ENCODE measurements at regions not wholly inside any gene's neighbourhood (a gene's known extent, or its start where the extent isn't known, plus 50 kb on each side); places are given as distances from the start of the nearest gene placed in this dataset.
A peak's percentile ranks its signal among the peaks of the same experiment; 100 is the strongest.
"Not testable (repeated sequence)": the region's sequence is repeated elsewhere in the genome, so short reads cannot be mapped to it uniquely, and the experiment has no call there.

DNA sequence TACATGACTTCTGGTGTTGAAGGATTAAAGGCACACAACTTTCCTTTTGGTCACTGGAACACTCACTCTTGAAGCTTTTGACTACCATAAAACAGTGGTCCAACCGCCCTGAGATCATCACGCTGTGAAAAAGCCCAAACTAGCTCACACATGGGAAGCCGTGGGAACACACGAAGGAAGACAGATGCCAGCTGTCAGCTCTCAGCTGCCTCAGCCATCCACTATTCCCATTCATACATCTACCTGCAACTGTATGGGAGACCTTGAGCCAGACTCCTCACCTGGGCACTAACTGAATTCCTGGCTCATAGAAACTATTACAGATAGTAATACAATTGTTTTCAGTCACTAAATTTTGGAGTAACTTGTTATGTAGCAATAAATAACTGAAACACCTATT is 246.1 kb downstream of the MSX2 start:
- TF ChIP-seq POLR2A (IDR thresholded peaks at IDR 0.05; ENCODE audit: low read depth, low read length) (no peak), POLR2AphosphoS5 (IDR thresholded peaks at IDR 0.05; ENCODE audit: low read depth, low read length) (no peak), TAF1 (IDR thresholded peaks at IDR 0.05; ENCODE audit: borderline replicate concordance, low read depth, low read length) (no peak)
- DNase-seq (ENCODE audit: insufficient read length): no peak
- FAIRE-seq: no peak

DNA sequence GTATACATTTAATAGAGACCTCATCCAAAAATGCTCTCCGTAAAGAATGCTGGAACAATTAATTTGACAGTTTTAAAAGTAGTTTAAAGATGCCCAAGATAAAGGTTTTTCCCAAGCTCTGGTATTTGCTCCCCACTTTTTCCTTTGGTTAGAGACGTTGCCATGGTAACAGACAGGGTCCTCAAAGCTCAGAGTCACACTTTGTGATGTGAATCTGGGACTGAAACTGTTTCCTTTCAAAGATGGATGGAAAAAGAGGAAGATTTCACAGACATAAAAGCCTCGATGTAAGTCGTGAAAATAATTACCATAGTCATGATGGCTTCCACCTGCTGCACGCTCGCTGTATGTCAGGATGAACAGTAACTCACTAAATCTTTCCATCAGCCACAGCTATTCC is 229.5 kb downstream of the MSX2 start:
- TF ChIP-seq POLR2A (IDR thresholded peaks at IDR 0.05; ENCODE audit: low read depth, low read length): no peak
- TF ChIP-seq TAF1 (IDR thresholded peaks at IDR 0.05; ENCODE audit: borderline replicate concordance, low read depth, low read length): no peak
- no peak for TF ChIP-seq POLR2AphosphoS5 (IDR thresholded peaks at IDR 0.05; ENCODE audit: low read depth, low read length)
- FAIRE-seq (no peak), DNase-seq (ENCODE audit: insufficient read length) (no peak)

DNA sequence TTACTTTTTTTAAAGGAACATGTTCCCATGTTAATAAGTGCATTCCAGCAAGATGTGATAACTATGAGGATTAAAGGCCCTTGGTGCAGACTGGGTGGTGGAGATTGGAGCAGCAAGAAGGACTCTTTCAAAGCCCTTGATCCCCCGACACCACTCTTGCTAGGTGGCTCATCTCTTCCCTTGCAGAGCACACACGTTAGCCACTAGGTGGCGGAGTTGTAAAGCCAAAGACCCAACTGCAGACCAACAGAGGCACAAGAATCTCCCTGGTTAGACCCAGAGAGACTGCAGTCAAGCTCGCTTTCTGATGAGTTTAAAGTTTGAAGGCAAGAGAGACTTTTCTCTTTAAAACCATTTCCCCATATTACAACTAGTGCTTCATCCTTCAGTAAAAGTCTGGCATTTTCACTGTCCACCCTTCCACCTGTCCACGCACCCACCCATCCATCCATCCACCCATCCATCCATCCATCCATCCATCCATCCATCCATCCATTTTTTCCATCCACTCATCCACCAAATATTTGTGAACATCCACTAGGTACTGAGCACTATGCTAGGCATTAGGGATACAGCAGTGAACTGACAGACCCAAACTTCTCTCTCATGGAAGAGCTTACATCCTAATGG is 226.9 kb downstream of the MSX2 start:
- FAIRE-seq: peak; percentile 90
- DNase-seq (ENCODE audit: insufficient read length): peak; percentile 36

DNA sequence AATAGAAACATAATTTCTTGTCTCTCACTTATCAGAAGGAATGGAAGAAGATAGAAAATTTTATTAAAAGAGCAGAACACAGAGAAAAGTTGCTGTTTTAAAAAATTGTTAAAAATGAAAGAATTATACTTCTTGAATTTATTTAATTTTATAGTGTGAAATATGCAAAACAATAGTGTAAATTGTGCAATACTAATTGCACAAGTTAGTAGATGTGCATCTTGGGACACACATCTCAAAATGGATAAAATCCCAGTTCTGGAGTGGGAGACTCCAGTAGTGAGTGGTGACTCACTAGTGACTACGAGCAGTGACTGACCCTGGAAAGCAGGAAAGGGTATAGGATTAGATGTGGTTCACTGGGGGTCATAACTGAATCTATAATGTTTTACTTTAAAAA is 223.2 kb downstream of the MSX2 start:
- DNase-seq (ENCODE audit: insufficient read length) (no peak), FAIRE-seq (no peak)
- TF ChIP-seq TAF1 (IDR thresholded peaks at IDR 0.05; ENCODE audit: borderline replicate concordance, low read depth, low read length) (no peak), POLR2AphosphoS5 (IDR thresholded peaks at IDR 0.05; ENCODE audit: low read depth, low read length) (no peak), POLR2A (IDR thresholded peaks at IDR 0.05; ENCODE audit: low read depth, low read length) (no peak)

More for the DNA sequence above, 226.9 kb downstream of the MSX2 start:
- TF ChIP-seq POLR2A (IDR thresholded peaks at IDR 0.05; ENCODE audit: low read depth, low read length): no peak
- no peak for TF ChIP-seq TAF1 (IDR thresholded peaks at IDR 0.05; ENCODE audit: borderline replicate concordance, low read depth, low read length)
- no peak for TF ChIP-seq POLR2AphosphoS5 (IDR thresholded peaks at IDR 0.05; ENCODE audit: low read depth, low read length)

DNA sequence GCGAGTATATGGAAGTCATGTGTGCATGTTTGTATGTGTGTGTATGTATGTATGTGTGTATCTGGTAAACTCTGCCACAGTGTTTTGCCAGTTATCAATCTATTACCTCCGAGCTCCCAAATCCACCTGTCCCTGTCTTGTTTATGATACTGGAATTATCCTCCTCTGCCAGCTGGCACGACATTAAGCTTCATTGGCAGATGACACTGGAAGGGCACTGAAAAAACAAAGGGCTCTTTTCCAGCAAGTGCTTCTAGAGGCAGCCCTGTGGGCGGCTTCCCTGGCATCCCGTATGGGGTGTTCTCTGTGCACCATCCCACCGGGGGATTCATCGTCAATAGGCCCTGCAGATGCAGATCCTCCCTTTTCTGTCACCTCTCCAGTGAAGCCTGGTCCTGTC is 221.5 kb downstream of the MSX2 start:
- FAIRE-seq (no peak), DNase-seq (ENCODE audit: insufficient read length) (no peak)
- no peak for TF ChIP-seq TAF1 (IDR thresholded peaks at IDR 0.05; ENCODE audit: borderline replicate concordance, low read depth, low read length)
- TF ChIP-seq POLR2AphosphoS5 (IDR thresholded peaks at IDR 0.05; ENCODE audit: low read depth, low read length): no peak
- no peak for TF ChIP-seq POLR2A (IDR thresholded peaks at IDR 0.05; ENCODE audit: low read depth, low read length)

DNA sequence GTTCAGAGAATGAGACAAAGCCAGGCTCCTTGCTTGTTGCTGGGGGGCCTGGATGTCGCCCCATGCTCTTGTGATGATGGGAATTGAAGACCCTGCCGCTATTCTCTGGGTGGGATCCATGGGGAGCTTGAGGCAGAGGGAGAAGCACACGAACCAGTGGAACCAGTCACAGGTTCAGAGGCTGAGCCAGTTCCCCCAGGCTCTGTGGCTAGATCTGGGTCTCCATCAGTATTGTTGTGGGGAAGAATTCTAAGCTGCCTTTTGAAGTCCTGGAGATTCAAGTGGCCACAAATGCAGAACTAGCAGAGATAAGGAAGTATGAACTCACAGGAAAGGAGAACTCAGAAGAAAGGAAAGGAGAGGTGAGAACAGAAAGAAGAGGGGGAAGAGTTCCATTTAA is 219.4 kb downstream of the MSX2 start:
- DNase-seq (ENCODE audit: insufficient read length): no peak
- FAIRE-seq: no peak
- TF ChIP-seq TAF1 (IDR thresholded peaks at IDR 0.05; ENCODE audit: borderline replicate concordance, low read depth, low read length): no peak

DNA sequence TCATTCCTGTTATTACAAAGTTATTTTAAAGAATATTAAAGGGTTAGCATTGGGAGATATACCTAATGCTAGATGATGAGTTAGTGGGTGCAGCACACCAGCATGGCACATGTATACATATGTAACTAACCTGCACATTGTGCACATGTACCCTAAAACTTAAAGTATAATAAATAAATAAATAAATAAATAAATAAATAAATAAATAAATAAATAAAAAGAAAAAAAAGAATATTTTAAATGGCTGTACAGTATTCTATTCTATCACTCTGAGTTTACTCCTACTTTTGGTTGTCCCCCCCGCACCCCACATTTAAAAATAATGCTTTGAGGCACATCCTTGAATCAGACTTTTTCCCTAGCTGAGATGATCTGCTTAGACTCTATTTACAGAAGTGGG is 218.6 kb downstream of the MSX2 start:
- not testable (repeated sequence) for DNase-seq (ENCODE audit: insufficient read length); FAIRE-seq

DNA sequence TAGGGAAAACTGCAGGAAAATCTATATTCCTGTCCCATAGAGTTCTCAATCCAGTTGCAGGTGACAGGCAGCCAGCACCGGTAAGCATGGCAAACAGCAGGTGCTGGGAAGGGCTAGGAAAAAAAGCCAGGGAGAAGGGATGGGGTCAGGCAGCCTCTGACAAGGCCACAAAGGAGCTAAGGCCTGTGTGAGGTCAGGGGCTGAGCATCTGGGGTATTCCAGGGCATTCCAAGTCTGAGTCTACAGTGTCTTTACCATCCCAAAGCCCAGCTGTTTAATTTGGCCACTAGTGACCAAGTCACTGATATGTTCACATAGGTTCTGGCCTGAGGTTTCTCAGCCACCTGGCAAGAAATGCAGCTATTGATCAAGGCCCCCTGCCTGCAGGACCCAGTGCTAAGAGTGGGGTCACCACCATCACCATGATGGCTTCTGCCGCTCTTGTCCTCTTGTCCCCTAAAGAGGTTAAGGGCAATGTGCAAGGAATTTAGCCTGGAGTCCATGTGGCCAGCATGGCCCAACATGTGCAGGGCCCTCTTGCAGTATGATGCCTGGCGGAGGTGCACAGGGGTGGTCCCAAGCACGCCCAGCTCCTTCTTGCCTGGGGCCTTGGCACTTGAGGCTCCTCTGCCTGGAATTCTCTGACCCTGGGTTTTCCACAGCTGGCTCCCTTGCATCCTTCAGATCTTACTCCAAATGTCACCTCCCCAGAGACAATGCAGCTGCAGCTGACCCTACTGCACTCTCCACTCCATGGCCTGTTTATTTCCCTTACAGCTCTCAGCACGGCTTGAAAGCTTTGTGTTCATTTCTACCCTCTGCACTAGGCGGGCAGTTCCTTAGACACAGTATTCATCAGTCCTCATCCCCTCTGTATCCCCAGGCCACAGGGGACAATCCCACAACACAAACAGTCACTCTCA is 213.1 kb downstream of the MSX2 start:
- DNase-seq (ENCODE audit: insufficient read length) (no peak), FAIRE-seq (no peak)
- TF ChIP-seq POLR2A (IDR thresholded peaks at IDR 0.05; ENCODE audit: low read depth, low read length) (no peak), POLR2AphosphoS5 (IDR thresholded peaks at IDR 0.05; ENCODE audit: low read depth, low read length) (no peak), TAF1 (IDR thresholded peaks at IDR 0.05; ENCODE audit: borderline replicate concordance, low read depth, low read length) (no peak)

DNA sequence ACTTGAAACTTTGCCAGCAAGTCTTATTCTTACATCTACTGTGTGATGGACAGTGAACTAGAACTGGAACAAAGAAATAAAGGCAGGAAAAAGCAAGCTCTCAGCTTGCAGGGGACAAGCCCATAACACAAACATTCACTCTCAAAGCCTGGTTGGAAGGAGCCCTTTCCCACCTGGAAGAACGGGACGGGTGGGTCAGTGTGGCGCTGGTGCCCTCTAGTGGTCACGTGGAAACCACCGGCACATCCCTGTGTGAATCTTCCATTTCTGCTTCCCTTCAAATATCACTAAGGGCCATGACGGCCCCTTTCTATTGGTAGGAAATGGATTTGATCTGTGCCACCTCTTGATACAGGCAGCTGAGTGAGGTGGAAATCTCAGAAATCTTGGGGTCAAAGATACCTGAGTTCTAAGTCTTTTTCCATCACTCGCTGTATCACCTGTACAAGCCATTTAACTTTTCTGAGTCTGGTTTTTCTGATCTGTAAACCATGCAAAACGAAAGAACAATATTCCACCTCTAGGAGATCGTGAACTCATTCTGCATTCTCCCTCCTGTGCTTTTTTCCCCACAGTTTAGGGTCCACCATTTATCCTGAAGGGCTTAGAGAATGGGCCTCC is 211.6 kb downstream of the MSX2 start:
- TF ChIP-seq POLR2AphosphoS5 (IDR thresholded peaks at IDR 0.05; ENCODE audit: low read depth, low read length) (no peak), TAF1 (IDR thresholded peaks at IDR 0.05; ENCODE audit: borderline replicate concordance, low read depth, low read length) (no peak), POLR2A (IDR thresholded peaks at IDR 0.05; ENCODE audit: low read depth, low read length) (no peak)
- FAIRE-seq (peak; percentile 84), DNase-seq (ENCODE audit: insufficient read length) (peak; percentile 18)

DNA sequence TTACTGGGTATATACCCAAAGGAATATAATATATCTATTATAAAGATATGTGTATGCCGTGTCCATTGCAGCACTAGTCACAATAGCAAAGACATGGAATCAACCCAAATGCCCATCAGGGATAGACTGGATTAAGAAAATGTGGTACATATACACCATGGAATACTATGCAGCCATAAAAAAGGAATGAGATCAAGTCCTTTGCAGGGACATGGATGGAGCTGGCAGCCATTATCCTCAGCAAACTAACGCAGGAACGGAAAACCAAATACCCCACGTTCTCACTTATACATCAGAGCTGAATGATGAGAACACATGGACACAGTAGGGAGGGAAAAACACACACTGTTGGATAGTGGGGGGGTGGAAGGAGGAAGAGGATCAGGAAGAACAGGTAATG is 206.7 kb downstream of the MSX2 start:
- not testable (repeated sequence) for FAIRE-seq

DNA sequence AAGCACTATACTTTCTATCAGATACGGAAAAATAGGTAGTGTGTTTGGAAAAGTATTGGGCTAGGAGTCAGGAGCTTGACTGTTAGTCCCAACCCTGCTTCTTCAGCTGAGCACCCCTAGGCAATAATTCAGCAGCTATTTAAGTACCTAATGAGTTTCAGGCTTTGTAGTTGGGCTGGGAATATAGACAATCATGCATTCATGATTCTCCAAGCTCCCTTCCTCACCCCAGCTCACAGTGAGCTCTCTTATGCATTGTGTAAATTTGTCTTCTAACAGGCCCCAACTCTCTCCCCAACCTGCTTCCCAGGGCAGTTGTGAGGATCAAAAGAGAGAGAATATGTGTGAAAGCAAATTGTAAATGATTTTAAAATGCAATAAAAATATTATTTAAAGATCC is 201.2 kb downstream of the MSX2 start:
- TF ChIP-seq TAF1 (IDR thresholded peaks at IDR 0.05; ENCODE audit: borderline replicate concordance, low read depth, low read length) (no peak), POLR2A (IDR thresholded peaks at IDR 0.05; ENCODE audit: low read depth, low read length) (no peak), POLR2AphosphoS5 (IDR thresholded peaks at IDR 0.05; ENCODE audit: low read depth, low read length) (no peak)
- no peak for DNase-seq (ENCODE audit: insufficient read length)
- no peak for FAIRE-seq

More for the DNA sequence above, 206.7 kb downstream of the MSX2 start:
- DNase-seq (ENCODE audit: insufficient read length): not testable (repeated sequence)

DNA sequence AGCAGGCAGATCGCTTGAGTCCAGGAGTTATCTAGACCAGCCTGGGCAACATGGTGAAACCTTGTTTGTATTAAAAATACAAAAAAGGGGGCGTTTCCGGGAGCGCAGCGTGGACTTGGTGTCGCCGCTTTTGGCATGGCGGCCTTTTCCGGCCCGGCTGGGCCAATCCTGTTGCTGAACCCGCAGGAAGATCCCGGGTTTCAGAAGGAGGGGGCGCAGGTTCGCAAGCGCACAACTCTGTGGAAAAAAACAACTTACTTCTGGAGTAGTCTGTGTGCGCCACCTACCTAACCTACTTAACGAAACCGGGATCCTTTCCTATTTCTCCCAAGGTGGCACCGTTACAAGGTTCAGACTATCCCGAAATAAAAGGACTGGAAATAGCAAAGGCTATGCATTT is 198.6 kb downstream of the MSX2 start:
- DNase-seq (ENCODE audit: insufficient read length): no peak
- TF ChIP-seq POLR2A (IDR thresholded peaks at IDR 0.05; ENCODE audit: low read depth, low read length) (no peak), POLR2AphosphoS5 (IDR thresholded peaks at IDR 0.05; ENCODE audit: low read depth, low read length) (no peak), TAF1 (IDR thresholded peaks at IDR 0.05; ENCODE audit: borderline replicate concordance, low read depth, low read length) (no peak)
- no peak for FAIRE-seq
